ENCODE measurements at regions not wholly inside any gene's neighbourhood (a gene's known extent, or its start where the extent isn't known, plus 50 kb on each side); places are given as distances from the start of the nearest gene placed in this dataset.

- TF ChIP-seq POLR2A (IDR thresholded peaks at IDR 0.05) (no peak), CTCF (IDR thresholded peaks at IDR 0.05) (no peak)
Observed at GRCh38 chr3:72573051-72573450, 275.2 kb downstream of the SHQ1 start.

All from testis (tissue), 2 donors.